Chondrocyte (in vitro differentiated cells): ENCODE measurements at regions not wholly inside any gene's neighbourhood (a gene's known extent, or its start where the extent isn't known, plus 50 kb on each side); places are given as distances from the start of the nearest gene placed in this dataset.
"Not testable (repeated sequence)": the region's sequence is repeated elsewhere in the genome, so short reads cannot be mapped to it uniquely, and the experiment has no call there.

Experiments
- DNase-seq: peaks from one replicate; pipeline ENCODE4 v3.0.0; 2021; ENCODE audit warnings: mixed read lengths, low spot score
- H3K27ac Mint-ChIP-seq: one replicate; pipeline ENCODE4 v1.8.0; 2021; ENCODE audit warnings: mild to moderate bottlenecking, moderate library complexity, mixed read lengths; ENCODE audit not compliant: unreplicated experiment
- H3K27me3 Mint-ChIP-seq: 2 replicates; pipeline ENCODE4 v1.8.0; 2021; ENCODE audit warnings: low read depth, mixed read lengths
- H3K36me3 Mint-ChIP-seq: 2 replicates; pipeline ENCODE4 v1.8.0; 2021; ENCODE audit warnings: low read depth, mixed read lengths
- H3K4me1 Mint-ChIP-seq: 2 replicates; pipeline ENCODE4 v1.8.0; 2021; ENCODE audit warnings: low read depth, mild to moderate bottlenecking, mixed read lengths
- H3K4me3 Mint-ChIP-seq: one replicate; pipeline ENCODE4 v1.8.0; 2021; ENCODE audit warnings: mild to moderate bottlenecking, moderate library complexity, mixed read lengths; ENCODE audit not compliant: unreplicated experiment
- H3K9me3 Mint-ChIP-seq: 2 replicates; pipeline ENCODE4 v1.8.0; 2021; ENCODE audit warnings: low read depth, mixed read lengths
- CTCF ChIP-seq: fragments of 200-600 bp; sonication (generic); IDR thresholded peaks from 2 replicates; pipeline ENCODE4 v1.5.0; 2021; ENCODE audit warnings: antibody characterized with exemption, mild to moderate bottlenecking, moderate library complexity

- Mint-ChIP-seq H3K27ac (peak overlapping the region; percentile 70), H3K36me3 (no peaks in the 10 kb centered on the region), H3K4me1 (peaks cover 31% of the 10 kb centered on the region), H3K4me3 (no peak overlapping the region), H3K27me3 (no peaks in the 10 kb centered on the region), H3K9me3 (peaks cover 3% of the 10 kb centered on the region)
- TF ChIP-seq CTCF: no peak
- no peak for DNase-seq
Measured at GRCh38 chr15:79640206-79640605, 208.1 kb downstream of the MINAR1 start.

GRCh38 chr15:79641841-79642240 is 209.7 kb downstream of the MINAR1 start:
- no peaks in the 10 kb centered on the region for H3K27me3 Mint-ChIP-seq
- H3K4me1 Mint-ChIP-seq: peaks cover 24% of the 10 kb centered on the region
- no peak for TF ChIP-seq CTCF
- H3K27ac Mint-ChIP-seq: no peak overlapping the region
- peaks cover 5% of the 10 kb centered on the region for H3K36me3 Mint-ChIP-seq
- H3K4me3 Mint-ChIP-seq: no peak overlapping the region
- peaks cover 14% of the 10 kb centered on the region for H3K9me3 Mint-ChIP-seq
- DNase-seq: no peak

- no peaks in the 10 kb centered on the region for H3K27me3 Mint-ChIP-seq
- H3K4me3 Mint-ChIP-seq: no peak overlapping the region
- peaks cover 24% of the 10 kb centered on the region for H3K4me1 Mint-ChIP-seq
- DNase-seq: no peak
- TF ChIP-seq CTCF: no peak
- peaks cover 16% of the 10 kb centered on the region for H3K9me3 Mint-ChIP-seq
- H3K36me3 Mint-ChIP-seq: peaks cover 6% of the 10 kb centered on the region
- peak overlapping the region; percentile 20 for H3K27ac Mint-ChIP-seq
Measured at GRCh38 chr15:79643393-79643792, 211.3 kb downstream of the MINAR1 start.

GRCh38 chr15:79644091-79644490 is 212.0 kb downstream of the MINAR1 start:
- no peak for TF ChIP-seq CTCF
- Mint-ChIP-seq H3K4me1 (peaks cover 24% of the 10 kb centered on the region), H3K27ac (no peak overlapping the region), H3K27me3 (no peaks in the 10 kb centered on the region), H3K9me3 (peaks cover 16% of the 10 kb centered on the region), H3K36me3 (peaks cover 6% of the 10 kb centered on the region), H3K4me3 (no peak overlapping the region)
- DNase-seq: no peak

GRCh38 chr15:79652972-79653371 is 220.8 kb downstream of the MINAR1 start:
- peaks cover 12% of the 10 kb centered on the region for H3K4me1 Mint-ChIP-seq
- not testable (repeated sequence) for H3K36me3 Mint-ChIP-seq, DNase-seq, H3K4me3 Mint-ChIP-seq, H3K9me3 Mint-ChIP-seq, H3K27ac Mint-ChIP-seq, H3K27me3 Mint-ChIP-seq

- Mint-ChIP-seq H3K27ac (no peak overlapping the region), H3K9me3 (peaks cover 2% of the 10 kb centered on the region)
Measured at GRCh38 chr15:79653533-79653932, 221.4 kb downstream of the MINAR1 start.

More at GRCh38 chr15:79653533-79653932, 221.4 kb downstream of the MINAR1 start:
- no peak overlapping the region for H3K4me3 Mint-ChIP-seq
- no peak for DNase-seq
- no peak for TF ChIP-seq CTCF
- peaks cover 4% of the 10 kb centered on the region for H3K36me3 Mint-ChIP-seq
- no peaks in the 10 kb centered on the region for H3K27me3 Mint-ChIP-seq
- peaks cover 12% of the 10 kb centered on the region for H3K4me1 Mint-ChIP-seq
